Ovary (tissue), 7 donors: ENCODE measurements at regions not wholly inside any gene's neighbourhood (a gene's known extent, or its start where the extent isn't known, plus 50 kb on each side); places are given as distances from the start of the nearest gene placed in this dataset.
A peak's percentile ranks its signal among the peaks of the same experiment; 100 is the strongest.

Source experiments
- DNase-seq, 5 donors: peaks; one replicate each; pipeline ENCODE4 v3.0.0-alpha.2; 2019 to 2020
- H3K27ac ChIP-seq, 2 donors: fragments of 200-600 bp; one replicate each; pipeline versions ENCODE4 v1.5.1 to v1.8.0; 2019 to 2022
- H3K27me3 ChIP-seq: fragments of 200-600 bp; one replicate; pipeline ENCODE4 v1.8.0; 2022
- H3K36me3 ChIP-seq: fragments of 200-600 bp; sonication (generic); one replicate; pipeline ENCODE4 v1.5.1; 2019
- H3K4me1 ChIP-seq: one replicate; pipeline ENCODE4 v1.8.1; 2013; ENCODE audit warnings: mild to moderate bottlenecking, moderate library complexity; ENCODE audit not compliant: insufficient read depth
- H3K4me3 ChIP-seq: fragments of 200-600 bp; sonication (generic); one replicate; pipeline ENCODE4 v1.5.1; 2017
- H3K9me3 ChIP-seq, 2 donors: fragments of 200-600 bp in 1 of 2; sonication (generic) in 1 of 2; one replicate each; pipeline versions ENCODE4 v1.5.1 to v1.8.1; 2013 to 2019; ENCODE audit warnings: mild to moderate bottlenecking in 1 of 2, moderate library complexity in 1 of 2
- CTCF ChIP-seq, 3 donors: fragments of 450-650 bp in 2 of 3; fragments of 200-600 bp in 1 of 3; IDR thresholded peaks; one replicate each; pipeline versions ENCODE4 v1.5.1 to v1.8.0; 2016 to 2022; ENCODE audit warnings: antibody characterized with exemption in 3 of 3, mild to moderate bottlenecking in 1 of 3
- EP300 ChIP-seq: sonication (generic); formaldehyde crosslinking; IDR thresholded peaks from one replicate; pipeline ENCODE4 v1.6.1; 2017; ENCODE audit warnings: antibody characterized with exemption
- POLR2A ChIP-seq: fragments of 450-650 bp; IDR thresholded peaks from one replicate; pipeline ENCODE4 v1.6.1; 2017; ENCODE audit warnings: antibody characterized with exemption, mild to moderate bottlenecking, moderate library complexity
- WGBS, 3 donors: extraction: QIAGEN DNeasy Blood & Tissue Kit in 1 of 3; methylation state at CpG; one replicate each; pipeline versions ENCODE4 v1.1.5 to v1.1.7; 2013 to 2017; 5-methylcytosine and 5-hydroxymethylcytosine counted together
- intact Hi-C, 4 donors: fragments of 100-400 bp; cut with DNase I; formaldehyde crosslinking; loops; one replicate each; pipeline versions ENCODE4 v1.11.0 to v1.15.1; 2022 to 2023
- donor health status: DM: no; HTN: no; CAD: no; lungs with moderate emphysema.
- donor health status: DM: no; HTN: no; CAD: no.
- donor health status: Bipolar disorder and iron deficiency.
- donor health status: DM: no; HTN: no; CAD: no.
- donor health status: DM: yes; HTN: yes; CAD: no.

- Histone ChIP-seq H3K4me3 (no peak overlapping the region), H3K27ac (no peak overlapping the region), H3K27me3 (no peaks in the 10 kb centered on the region), H3K9me3 (no peaks in the 10 kb centered on the region), H3K4me1 (peaks cover 2% of the 10 kb centered on the region), H3K36me3 (no peaks in the 10 kb centered on the region)
- WGBS, 3 donors = 8 to 18% (median 18%) methylated on average over 2 of the region's 2 CpGs
- no peak for DNase-seq
- TF ChIP-seq EP300 (no peak), CTCF (IDR thresholded peaks at IDR 0.05) (no peak), POLR2A (no peak)
- intact Hi-C loops = no loop called here
Measured at GRCh38 chr15:95432878-95433405, 897.6 kb upstream of the NR2F2 start.

- Histone ChIP-seq H3K36me3 (no peaks in the 10 kb centered on the region), H3K27me3 (no peaks in the 10 kb centered on the region), H3K4me3 (no peak overlapping the region), H3K27ac (no peak overlapping the region), H3K4me1 (peaks cover 4% of the 10 kb centered on the region), H3K9me3 (no peaks in the 10 kb centered on the region)
- no peak for DNase-seq
- WGBS, 3 donors = 68 to 82% (median 78%) methylated on average over 3 of the region's 3 CpGs
- intact Hi-C loops = loop anchor here in 1 of 4 donors (10.0 kb wide), 1 partner anchor 45 kb away; no protein-coding TSS in a partner anchor
- no peak for TF ChIP-seq EP300
- TF ChIP-seq POLR2A = no peak
- TF ChIP-seq CTCF (IDR thresholded peaks at IDR 0.05) = no peak
Measured at GRCh38 chr15:95439922-95440376, 890.6 kb upstream of the NR2F2 start.

- intact Hi-C loops = loop anchor here in 1 of 4 donors (10.0 kb wide), 1 partner anchor 46 kb away; no protein-coding TSS in a partner anchor
- WGBS, 3 donors = 55 to 81% (median 64%) methylated on average over 6 of the region's 6 CpGs
- no peaks in the 10 kb centered on the region for H3K27me3 ChIP-seq
- H3K4me3 ChIP-seq = no peak overlapping the region
- H3K27ac ChIP-seq = no peak overlapping the region
- H3K4me1 ChIP-seq = peaks cover 4% of the 10 kb centered on the region
- H3K36me3 ChIP-seq = no peaks in the 10 kb centered on the region
- H3K9me3 ChIP-seq = no peaks in the 10 kb centered on the region
- TF ChIP-seq POLR2A (no peak), CTCF (IDR thresholded peaks at IDR 0.05) (no peak), EP300 (no peak)
- DNase-seq = no peak
Measured at GRCh38 chr15:95440712-95441111, 889.8 kb upstream of the NR2F2 start.

- H3K27me3 ChIP-seq = no peaks in the 10 kb centered on the region
- no peaks in the 10 kb centered on the region for H3K9me3 ChIP-seq
- H3K4me3 ChIP-seq = no peak overlapping the region
- peaks cover 7% of the 10 kb centered on the region for H3K4me1 ChIP-seq
- intact Hi-C loops = loop anchor here in 1 of 4 donors (10.0 kb wide), 1 partner anchor 47 kb away; no protein-coding TSS in a partner anchor
- H3K36me3 ChIP-seq = no peaks in the 10 kb centered on the region
- H3K27ac ChIP-seq = no peak overlapping the region
- no peak for TF ChIP-seq POLR2A
- TF ChIP-seq EP300 = peak; percentile 91
- DNase-seq = no peak
- 62 to 79% (median 73%) methylated on average over 7 of the region's 7 CpGs for WGBS, 3 donors
Measured at GRCh38 chr15:95442107-95442719, 888.3 kb upstream of the NR2F2 start.

GRCh38 chr15:95444860-95445259 is 885.6 kb upstream of the NR2F2 start:
- peaks cover 4% of the 10 kb centered on the region for H3K4me1 ChIP-seq
- H3K9me3 ChIP-seq = no peaks in the 10 kb centered on the region
- H3K36me3 ChIP-seq = no peaks in the 10 kb centered on the region
- DNase-seq = no peak
- no peak overlapping the region for H3K27ac ChIP-seq
- no peak overlapping the region for H3K4me3 ChIP-seq
- WGBS, 3 donors = 79 to 98% (median 92%) methylated on average over 4 of the region's 4 CpGs
- H3K27me3 ChIP-seq = no peaks in the 10 kb centered on the region
- TF ChIP-seq POLR2A (no peak), CTCF (IDR thresholded peaks at IDR 0.05) (no peak), EP300 (no peak)
- intact Hi-C loops = loop anchor here in 1 of 4 donors (10.0 kb wide), 1 partner anchor 50 kb away; no protein-coding TSS in a partner anchor
